ENCODE measurements at regions not wholly inside any gene's neighbourhood (a gene's known extent, or its start where the extent isn't known, plus 50 kb on each side); places are given as distances from the start of the nearest gene placed in this dataset.

GRCh38 chr18:53644799-53645471, 579.5 kb downstream of the MBD2 start:
- no peak for DNase-seq (ENCODE audit: low spot score)

DNA sequence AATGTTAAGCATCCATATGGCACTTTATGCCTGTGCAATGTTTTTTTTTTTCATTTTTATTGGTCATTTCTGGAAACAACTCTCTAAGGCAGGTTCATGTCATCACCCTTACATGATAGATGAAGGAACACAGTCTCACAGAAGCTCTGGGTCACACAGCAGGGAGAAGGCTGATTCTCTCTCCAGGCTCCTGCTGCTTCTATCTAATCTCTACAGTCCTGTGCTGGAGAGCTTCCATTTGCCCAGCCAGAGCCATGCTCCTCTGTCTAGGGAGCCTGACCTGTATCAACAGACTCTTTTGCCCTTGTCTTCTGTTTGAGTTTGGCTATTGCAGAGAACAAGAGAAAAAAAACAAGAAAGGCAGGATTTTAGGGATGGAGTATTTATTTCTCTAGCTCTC, 584.8 kb downstream of the MBD2 start:
- no peak for DNase-seq (ENCODE audit: low spot score)

GRCh38 chr18:53629337-53629736, 595.1 kb downstream of the MBD2 start:
- no peak for DNase-seq (ENCODE audit: low spot score)

DNA sequence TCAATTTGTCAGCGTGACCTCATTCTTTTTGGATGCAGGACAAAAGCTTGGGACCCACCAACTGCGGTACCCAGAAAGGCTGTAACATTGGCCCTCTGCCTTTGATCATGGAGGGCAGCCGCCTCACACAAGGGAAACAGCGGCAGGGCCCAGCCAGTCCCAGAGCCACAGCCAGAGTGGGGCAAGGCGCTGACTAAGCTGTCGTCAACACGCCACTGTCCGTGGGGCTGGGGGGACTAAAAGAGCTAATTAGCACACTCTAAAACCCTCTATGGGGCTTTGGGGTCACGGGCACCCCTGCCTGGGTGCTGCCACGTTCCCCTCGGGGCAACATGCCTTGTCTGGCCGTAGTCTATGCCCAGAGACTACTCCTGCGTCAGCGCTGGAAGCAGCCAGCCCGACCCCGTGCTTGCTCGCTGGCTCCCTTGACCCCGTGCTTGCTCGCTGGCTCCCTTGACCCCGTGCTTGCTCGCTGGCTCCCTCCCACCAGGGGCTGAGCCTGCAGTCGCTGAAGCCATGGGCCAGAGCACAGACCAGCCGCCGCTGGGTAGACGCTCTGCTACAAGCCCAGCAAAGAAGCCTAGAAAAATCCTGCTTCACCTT, 598.4 kb downstream of the MBD2 start:
- DNase-seq (ENCODE audit: low spot score), result no peak

DNA sequence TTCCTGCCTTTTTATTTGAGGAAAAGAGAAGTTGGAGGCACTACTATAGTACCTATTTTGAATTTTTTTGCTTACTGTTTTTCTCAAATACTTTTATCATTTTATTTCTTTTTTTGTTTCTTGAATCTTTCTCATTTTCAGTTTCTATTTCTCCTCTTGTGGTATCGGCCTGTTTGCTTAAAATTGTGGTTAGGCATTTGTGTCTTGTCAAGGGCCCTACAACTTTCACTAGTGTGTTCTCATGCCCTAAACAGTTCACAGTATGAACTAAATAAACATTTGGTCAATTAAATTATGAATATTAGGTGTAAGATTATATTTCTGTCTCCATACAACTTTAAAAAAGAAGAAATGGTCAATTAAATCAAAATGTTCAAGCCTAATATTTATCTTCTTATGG, 613.5 kb downstream of the MBD2 start:
- no peak for DNase-seq (ENCODE audit: low spot score)

- DNase-seq (ENCODE audit: low spot score), result no peak
Observed at GRCh38 chr18:53606792-53607191, 617.7 kb downstream of the MBD2 start.

- no peak for DNase-seq (ENCODE audit: low spot score)
Observed at GRCh38 chr18:53605198-53605597, 619.3 kb downstream of the MBD2 start.

- DNase-seq (ENCODE audit: low spot score), result no peak
Observed at GRCh38 chr18:53603276-53603675, 621.2 kb downstream of the MBD2 start.

GRCh38 chr18:53601344-53601743, 623.1 kb downstream of the MBD2 start:
- DNase-seq (ENCODE audit: low spot score), result no peak

- no peak for DNase-seq (ENCODE audit: low spot score)
Observed at GRCh38 chr18:53586923-53587322, 637.5 kb downstream of the MBD2 start.

Measured in NAMALWA (cell line).